ENCODE measurements at regions not wholly inside any gene's neighbourhood (a gene's known extent, or its start where the extent isn't known, plus 50 kb on each side); places are given as distances from the start of the nearest gene placed in this dataset.
"Not testable (repeated sequence)": the region's sequence is repeated elsewhere in the genome, so short reads cannot be mapped to it uniquely, and the experiment has no call there.

- DNase-seq = no peak
- intact Hi-C loops (cut with DNase I) = no loop called here
Measured at GRCh38 chrX:39771089-39771488, 326.7 kb downstream of the BCOR start.

- intact Hi-C loops (cut with DNase I) = no loop called here
- peak in 4 of 42 donors; percentile 13 to 44 (median 30) for DNase-seq
Measured at GRCh38 chrX:39772057-39772832, 325.5 kb downstream of the BCOR start.

DNA sequence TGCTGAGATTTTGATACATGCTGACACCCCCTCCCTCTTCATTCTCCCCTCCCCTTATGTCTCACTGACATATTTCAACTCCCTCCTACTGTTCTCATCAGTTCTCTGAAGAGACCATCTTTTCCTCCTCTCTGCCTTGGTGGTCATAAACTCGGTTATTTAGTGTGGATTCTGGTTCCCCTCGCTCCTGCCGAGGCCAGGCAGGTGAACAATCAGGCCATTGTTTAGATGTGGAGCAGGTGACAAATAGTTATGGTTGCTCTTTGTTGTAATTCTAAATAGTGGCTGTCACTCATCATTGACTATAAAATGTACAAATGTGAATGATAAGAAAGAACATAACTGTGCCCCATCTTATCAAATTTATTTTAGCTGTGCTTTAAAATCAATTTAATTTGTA lies 324.6 kb downstream of the BCOR start:
- DNase-seq = no peak
- intact Hi-C loops (cut with DNase I) = no loop called here

GRCh38 chrX:39773923-39774773 lies 323.6 kb downstream of the BCOR start:
- no peak for DNase-seq
- intact Hi-C loops (cut with DNase I) = no loop called here

DNA sequence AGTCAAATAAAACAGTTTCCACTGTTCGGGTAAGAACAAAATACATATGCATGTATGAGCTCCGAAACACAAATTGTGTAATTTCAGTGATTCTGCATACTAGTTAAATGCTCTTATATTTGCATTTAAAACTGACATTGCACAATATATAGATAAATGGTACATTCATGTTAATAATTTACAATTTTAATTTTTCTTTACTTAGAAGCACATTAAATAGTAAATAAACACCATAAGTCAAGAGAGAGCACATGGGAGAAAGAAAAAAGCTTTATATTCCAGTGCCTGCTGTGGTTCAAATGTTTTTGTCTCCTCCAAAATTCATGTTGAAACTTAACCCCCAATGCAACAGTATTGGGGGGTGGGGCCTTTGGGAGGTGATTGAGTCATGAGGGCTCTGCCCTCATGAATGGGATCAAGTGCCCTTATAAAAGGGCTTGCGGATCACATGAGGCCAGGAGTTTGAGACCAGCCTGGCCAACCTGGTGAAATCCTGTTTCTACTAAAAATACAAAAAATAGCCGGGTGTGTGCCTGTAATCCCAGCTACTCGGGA lies 322.9 kb downstream of the BCOR start:
- intact Hi-C loops (cut with DNase I) = no loop called here

DNA sequence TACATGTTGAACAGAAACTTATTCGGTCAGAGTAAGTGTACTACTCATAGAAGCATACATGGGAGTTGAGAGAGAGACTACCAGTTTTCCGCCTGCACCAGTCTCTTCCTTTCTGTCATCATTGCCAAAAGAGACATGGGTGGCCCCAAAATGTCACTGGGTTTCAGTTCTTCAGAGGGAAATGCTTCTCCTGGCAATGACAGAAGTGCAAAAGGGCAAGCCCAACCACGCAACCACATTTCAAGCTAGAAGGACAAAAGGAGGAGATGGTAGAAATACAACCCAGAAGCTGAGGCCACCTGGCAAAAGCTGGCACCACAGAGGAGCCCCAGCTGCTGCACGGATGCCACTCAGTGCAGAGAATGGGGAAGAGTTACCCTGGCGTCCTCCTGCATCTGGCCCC lies 320.1 kb downstream of the BCOR start:
- DNase-seq = no peak
- intact Hi-C loops (cut with DNase I) = no loop called here

More for the DNA sequence above, 322.9 kb downstream of the BCOR start:
- no peak for DNase-seq

- no peak for DNase-seq
- intact Hi-C loops (cut with DNase I) = no loop called here
Measured at GRCh38 chrX:39779952-39780783, 317.6 kb downstream of the BCOR start.

- intact Hi-C loops (cut with DNase I) = no loop called here
- DNase-seq = no peak
Measured at GRCh38 chrX:39782276-39782675, 315.5 kb downstream of the BCOR start.

- DNase-seq = no peak
- intact Hi-C loops (cut with DNase I) = no loop called here
Measured at GRCh38 chrX:39787999-39788398, 309.8 kb downstream of the BCOR start.

DNA sequence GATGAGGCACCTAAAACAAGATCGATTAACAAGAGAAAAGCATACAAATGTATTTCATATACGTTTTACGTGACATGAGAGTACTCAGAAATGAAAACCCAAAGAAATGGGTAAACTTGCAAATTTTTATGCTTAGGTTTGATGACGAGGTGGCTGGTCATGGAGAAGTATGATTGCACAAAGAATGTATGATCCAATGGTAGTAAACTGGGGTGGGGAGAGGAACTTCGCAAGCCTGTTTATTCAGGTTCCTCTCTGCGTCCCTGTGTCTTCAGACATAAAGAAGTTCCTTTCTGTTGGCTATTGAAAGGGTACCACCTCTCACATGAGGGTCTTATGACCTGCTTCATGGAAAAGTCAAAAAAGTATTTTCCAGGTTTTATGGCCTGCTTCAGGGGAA lies 309.2 kb downstream of the BCOR start:
- intact Hi-C loops (cut with DNase I) = no loop called here
- no peak for DNase-seq

DNA sequence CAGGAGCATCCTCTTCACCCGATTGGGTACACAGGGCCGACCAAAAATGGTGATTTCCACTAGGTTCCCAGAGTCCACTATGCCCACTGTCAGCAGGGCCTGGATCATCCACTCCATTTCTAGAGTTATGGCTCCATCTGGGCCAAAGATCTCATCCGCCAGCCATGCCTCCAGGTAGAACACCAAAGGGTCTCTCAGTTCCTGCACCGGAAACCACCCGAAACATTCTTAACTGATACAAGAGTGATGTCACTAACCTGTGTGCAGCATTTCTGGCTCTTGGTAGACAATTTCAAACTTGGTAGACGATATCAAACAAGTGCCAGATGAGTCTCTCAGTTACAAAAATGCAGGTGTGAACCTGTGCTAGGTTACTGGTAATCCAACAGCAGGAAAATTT lies 306.1 kb downstream of the BCOR start:
- intact Hi-C loops (cut with DNase I) = no loop called here
- DNase-seq = no peak

DNA sequence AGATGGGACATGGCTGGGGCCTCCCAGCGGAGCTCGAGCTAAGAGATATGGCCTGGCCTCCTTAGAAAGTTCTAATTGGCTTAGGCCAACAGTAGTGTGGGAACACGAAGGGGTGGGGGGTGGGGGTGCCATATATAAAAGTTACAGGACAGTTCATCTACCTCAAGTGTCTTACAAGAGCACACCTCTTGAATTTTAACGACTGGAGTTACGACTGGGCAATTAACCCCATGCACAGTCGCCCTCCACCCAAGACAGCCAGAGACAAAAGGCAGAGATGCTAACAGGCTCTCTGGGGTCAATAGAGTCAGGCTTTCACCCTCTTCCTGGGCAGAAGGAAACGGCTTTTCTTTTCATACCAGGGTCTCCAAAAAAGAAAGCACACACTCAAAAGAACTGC lies 302.2 kb downstream of the BCOR start:
- DNase-seq = no peak
- intact Hi-C loops (cut with DNase I) = no loop called here

DNA sequence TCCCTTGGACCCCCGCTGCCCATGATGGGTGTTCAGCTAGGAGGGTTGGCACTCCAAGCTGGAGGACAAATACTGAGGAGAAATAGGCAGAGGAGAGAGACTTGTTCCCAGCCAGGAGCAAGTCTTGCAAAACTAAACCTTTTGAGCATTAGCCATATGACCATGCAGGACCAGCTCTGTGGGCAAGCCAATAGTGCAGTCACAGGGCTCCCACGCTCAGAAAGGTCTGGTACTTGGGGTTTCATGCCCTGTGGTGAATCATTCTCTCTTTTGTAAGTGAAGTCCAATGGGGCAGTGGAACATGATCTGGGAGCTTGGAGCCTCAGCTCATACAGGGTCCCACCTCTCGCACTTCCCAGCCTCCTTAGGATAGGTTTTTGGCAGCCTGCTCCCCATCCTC lies 300.9 kb downstream of the BCOR start:
- DNase-seq = no peak
- intact Hi-C loops (cut with DNase I) = no loop called here

DNA sequence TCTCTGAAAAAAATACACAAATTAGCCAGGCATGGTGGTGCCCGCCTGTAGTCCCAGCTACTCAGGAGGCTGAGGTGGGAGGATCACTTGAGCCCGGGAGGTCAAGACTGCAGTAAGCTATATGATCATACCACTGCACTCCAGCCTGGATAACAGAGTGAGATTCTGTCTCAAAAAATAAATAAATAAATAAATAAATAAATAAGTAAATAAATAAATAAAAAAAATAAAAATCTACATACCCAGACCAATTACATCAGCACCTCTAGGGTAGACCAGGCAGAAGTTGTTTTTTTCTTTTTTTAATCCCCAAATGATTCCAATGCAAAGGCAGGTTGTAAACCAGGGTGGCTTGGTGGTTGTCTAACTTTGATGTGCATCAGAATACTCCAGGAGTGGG lies 299.3 kb downstream of the BCOR start:
- DNase-seq; intact Hi-C loops (cut with DNase I): not testable (repeated sequence)

DNA sequence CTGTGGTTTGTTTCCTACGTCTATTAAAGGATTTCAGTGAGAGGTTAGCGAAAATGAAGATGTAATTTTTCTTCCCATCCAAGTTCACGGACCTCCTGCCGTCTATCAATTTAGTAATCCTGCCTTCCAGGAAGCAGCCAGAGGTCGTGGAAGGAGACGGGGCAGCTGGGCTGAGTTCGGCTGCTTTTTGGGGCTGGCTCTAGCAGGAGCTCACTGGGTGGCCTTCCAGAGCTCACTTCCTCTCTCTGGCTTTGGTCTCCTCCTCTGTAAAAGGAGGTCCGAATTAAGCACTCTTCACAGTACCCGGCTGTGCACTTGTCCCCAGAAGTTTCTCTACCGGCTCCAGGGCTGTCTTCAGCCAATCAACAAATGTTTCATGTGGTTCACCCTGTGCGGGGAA lies 295.4 kb downstream of the BCOR start:
- DNase-seq = no peak
- intact Hi-C loops (cut with DNase I) = no loop called here

DNA sequence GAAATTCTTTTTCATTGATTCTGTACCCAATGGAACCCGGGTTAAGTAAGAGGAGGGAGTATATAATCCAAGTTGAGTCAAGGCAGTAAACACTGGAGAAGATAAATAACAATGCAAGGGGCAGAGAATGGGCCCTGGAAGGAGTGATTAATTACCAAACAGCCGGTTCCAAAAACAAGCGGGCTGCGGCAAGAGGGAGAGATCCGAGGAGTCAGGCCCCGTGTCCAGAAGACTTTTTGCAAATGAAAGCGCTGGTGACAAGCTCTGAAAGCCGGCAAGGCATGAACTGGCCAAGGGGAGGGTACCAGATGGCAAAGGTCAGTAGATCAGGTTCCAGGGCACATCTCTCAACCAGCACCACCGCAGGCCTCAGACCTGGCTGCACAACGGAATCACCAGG lies 294.9 kb downstream of the BCOR start:
- no peak for DNase-seq
- intact Hi-C loops (cut with DNase I) = no loop called here

- no peak for DNase-seq
- intact Hi-C loops (cut with DNase I) = no loop called here
Measured at GRCh38 chrX:39805022-39805421, 292.7 kb downstream of the BCOR start.

DNA sequence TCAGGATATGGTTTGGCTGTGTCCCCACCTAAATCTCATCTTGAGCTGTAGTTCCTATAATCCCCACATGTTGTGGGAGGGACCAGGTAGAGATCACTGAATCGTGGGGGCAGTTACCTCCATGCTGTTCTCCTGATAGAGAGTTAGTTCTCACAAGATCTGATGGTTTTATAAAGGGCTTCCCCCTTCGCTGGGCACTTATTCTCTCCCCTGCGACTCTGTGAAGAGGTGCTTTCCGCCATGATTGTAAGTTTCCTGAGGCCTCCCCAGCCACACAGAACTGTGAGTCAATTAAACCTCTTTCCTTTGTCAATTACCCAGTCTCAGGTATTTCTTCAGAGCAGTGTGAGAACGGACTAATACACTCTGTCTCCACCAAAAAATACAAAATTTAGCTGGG lies 291.9 kb downstream of the BCOR start:
- intact Hi-C loops (cut with DNase I) = no loop called here
- DNase-seq = no peak

GRCh38 chrX:39808471-39808917 lies 289.3 kb downstream of the BCOR start:
- intact Hi-C loops (cut with DNase I) = no loop called here
- peak in 1 of 42 donors; percentile 21 for DNase-seq

Data from head of caudate nucleus (tissue), 42 donors.